OCI-LY1 (cell line): ENCODE measurements at regions not wholly inside any gene's neighbourhood (a gene's known extent, or its start where the extent isn't known, plus 50 kb on each side); places are given as distances from the start of the nearest gene placed in this dataset.
"Not testable (repeated sequence)": the region's sequence is repeated elsewhere in the genome, so short reads cannot be mapped to it uniquely, and the experiment has no call there.

Experiments
- H2AFZ ChIP-seq: fragments of 200-600 bp; sonication (generic), shearing (Covaris generic); 2 replicates; pipeline ENCODE4 v1.6.0; 2014; ENCODE audit warnings: antibody characterized with exemption, mild to moderate bottlenecking, low read length
- H3F3A ChIP-seq: fragments of 200-600 bp; sonication (generic), shearing (Covaris generic); 2 replicates; pipeline ENCODE4 v1.6.0; 2014; ENCODE audit warnings: mild to moderate bottlenecking, antibody characterized with exemption, low read length, moderate library complexity; ENCODE audit not compliant: insufficient read depth
- H3K27ac ChIP-seq: fragments of 200-600 bp; sonication (generic); 2 replicates; pipeline ENCODE4 v1.5.1; 2014; ENCODE audit warnings: low read length, mixed run types, mild to moderate bottlenecking, low read depth; ENCODE audit not compliant: poor library complexity, severe bottlenecking
- H3K27me3 ChIP-seq: fragments of 200-600 bp; sonication (generic); 2 replicates; pipeline ENCODE4 v1.6.0; 2014; ENCODE audit warnings: antibody characterized with exemption, mild to moderate bottlenecking, low read length, moderate library complexity; ENCODE audit not compliant: insufficient read depth
- H3K36me3 ChIP-seq: fragments of 200-600 bp; sonication (generic); 2 replicates; pipeline ENCODE4 v1.6.1; 2014; ENCODE audit warnings: mild to moderate bottlenecking, antibody characterized with exemption, low read length, moderate library complexity, mixed read lengths; ENCODE audit not compliant: insufficient read depth
- H3K4me1 ChIP-seq: fragments of 200-600 bp; sonication (generic); 2 replicates; pipeline ENCODE4 v1.5.1; 2014; ENCODE audit warnings: mild to moderate bottlenecking, low read length, moderate library complexity; ENCODE audit not compliant: insufficient read depth, severe bottlenecking
- H3K4me2 ChIP-seq: fragments of 200-600 bp; sonication (generic), shearing (Covaris generic); 2 replicates; pipeline ENCODE4 v1.6.1; 2014; ENCODE audit warnings: low read length
- H3K4me3 ChIP-seq: fragments of 200-600 bp; sonication (generic); 2 replicates; pipeline ENCODE4 v1.5.1; 2014; ENCODE audit warnings: low read length, low read depth, mild to moderate bottlenecking, mixed read lengths; ENCODE audit not compliant: poor library complexity, severe bottlenecking
- H3K79me2 ChIP-seq: fragments of 200-600 bp; shearing (Covaris generic); 2 replicates; pipeline ENCODE4 v1.6.1; 2016; ENCODE audit warnings: mixed run types, low read length, mixed read lengths; ENCODE audit not compliant: insufficient read depth
- H3K9ac ChIP-seq: fragments of 200-600 bp; sonication (generic), shearing (Covaris generic); 2 replicates; pipeline ENCODE4 v1.6.1; 2014; ENCODE audit warnings: mild to moderate bottlenecking, low read length, mixed read lengths
- H3K9me2 ChIP-seq: fragments of 200-600 bp; sonication (generic), shearing (Covaris generic); 2 replicates; pipeline ENCODE4 v1.6.1; 2014; ENCODE audit warnings: low read depth, mild to moderate bottlenecking, low read length, mixed read lengths
- H3K9me3 ChIP-seq: fragments of 200-600 bp; shearing (Covaris generic); 2 replicates; pipeline ENCODE4 v1.6.1; 2014; ENCODE audit warnings: low read length, mixed read lengths
- H4K20me1 ChIP-seq: fragments of 200-600 bp; sonication (generic), shearing (Covaris generic); 2 replicates; pipeline ENCODE4 v1.6.0; 2016; ENCODE audit warnings: mild to moderate bottlenecking, low read length; ENCODE audit not compliant: insufficient read depth

DNA sequence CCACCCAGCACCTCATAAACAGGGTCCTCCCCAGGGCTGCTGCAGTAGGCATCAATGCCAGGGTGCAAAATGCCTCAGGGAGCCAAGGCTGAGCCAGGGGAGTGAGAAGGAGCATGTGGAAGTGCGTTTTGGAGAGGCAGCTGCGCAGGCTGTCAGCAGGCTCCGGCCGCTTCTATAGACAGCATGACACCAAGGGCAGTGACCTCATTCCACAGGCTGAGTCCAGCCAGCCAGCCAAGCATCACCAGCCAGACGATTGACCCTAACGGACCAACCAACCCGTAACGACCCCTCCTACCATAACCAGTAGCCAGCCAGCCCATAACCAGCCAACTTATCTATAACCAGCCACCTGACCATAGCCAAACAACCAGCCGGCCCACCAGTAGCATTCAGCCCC, 3959.8 kb upstream of the TPTE start:
- not testable (repeated sequence) for H3K9ac ChIP-seq, H2AFZ ChIP-seq, H3K4me2 ChIP-seq, H3K27ac ChIP-seq, H3K9me2 ChIP-seq, H3F3A ChIP-seq, H3K4me1 ChIP-seq, H3K36me3 ChIP-seq, H3K9me3 ChIP-seq, H3K79me2 ChIP-seq, H3K4me3 ChIP-seq, H4K20me1 ChIP-seq, H3K27me3 ChIP-seq

DNA sequence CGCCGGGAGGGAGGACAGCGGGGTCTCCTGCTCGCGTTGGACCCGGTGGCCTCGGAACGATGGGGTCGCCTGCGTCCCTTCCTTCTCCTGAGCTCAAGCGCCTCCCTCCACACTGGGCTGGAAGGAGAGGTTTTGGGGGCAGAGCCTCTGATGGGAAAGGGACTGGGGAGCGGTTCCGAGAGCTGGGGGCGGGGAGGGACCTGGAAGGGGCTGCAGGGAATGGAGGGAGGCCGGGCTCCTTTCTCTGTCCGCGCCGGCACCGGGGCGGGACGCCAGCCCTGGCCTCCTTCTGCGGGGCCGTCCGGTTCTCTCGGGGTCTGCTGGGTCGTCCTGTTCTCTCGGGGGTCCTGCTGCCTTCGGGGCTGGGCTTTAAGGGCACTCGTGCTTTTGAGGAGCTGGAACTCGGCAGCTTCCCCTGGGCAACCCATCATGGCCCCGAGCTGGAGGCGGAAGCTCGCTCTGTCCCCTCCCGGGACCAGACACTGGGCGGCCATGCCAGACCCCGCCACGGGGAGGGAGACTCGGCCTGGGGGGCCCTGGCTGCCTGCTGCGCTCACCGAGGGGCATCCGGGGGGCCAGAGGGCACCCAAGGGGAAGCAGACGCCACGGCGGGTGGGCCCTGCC, 3956.7 kb upstream of the TPTE start:
- not testable (repeated sequence) for H3K27me3 ChIP-seq, H3K9me3 ChIP-seq, H3K36me3 ChIP-seq, H3K27ac ChIP-seq, H3F3A ChIP-seq, H4K20me1 ChIP-seq, H2AFZ ChIP-seq, H3K4me3 ChIP-seq, H3K79me2 ChIP-seq, H3K9me2 ChIP-seq, H3K4me2 ChIP-seq, H3K4me1 ChIP-seq, H3K9ac ChIP-seq

DNA sequence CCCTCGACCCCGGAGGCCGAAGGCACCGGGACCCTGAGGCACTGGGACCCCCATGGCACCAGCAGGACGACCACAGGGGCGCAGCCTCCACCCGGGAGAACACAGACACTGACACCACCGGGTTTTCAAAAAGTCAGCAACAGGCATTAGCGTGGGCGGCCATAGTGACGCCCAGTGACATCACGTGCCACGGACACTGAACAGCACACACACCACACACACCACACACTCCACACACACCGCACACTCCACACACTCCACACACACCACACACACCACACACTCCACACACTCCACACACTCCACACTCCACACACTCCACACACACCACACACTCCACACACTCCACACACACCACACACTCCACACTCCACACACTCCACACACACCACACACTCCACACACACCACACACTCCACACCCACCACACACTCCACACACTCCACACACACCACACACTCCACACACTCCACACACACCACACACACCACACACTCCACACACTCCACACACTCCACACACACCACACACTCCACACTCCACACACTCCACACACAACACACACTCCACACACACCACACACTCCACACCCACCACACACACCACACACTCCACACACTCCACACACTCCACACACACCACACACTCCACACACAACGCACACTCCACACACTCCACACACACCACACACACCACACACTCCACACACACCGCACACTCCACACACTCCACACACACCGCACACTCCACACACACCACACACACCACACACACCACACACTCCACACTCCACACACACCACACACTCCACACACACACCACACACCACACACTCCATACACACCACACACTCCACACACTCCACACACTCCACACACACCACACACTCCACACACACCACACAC, 3955.9 kb upstream of the TPTE start:
- H3K4me2 ChIP-seq, H3K9me3 ChIP-seq, H4K20me1 ChIP-seq: not testable (repeated sequence)

DNA sequence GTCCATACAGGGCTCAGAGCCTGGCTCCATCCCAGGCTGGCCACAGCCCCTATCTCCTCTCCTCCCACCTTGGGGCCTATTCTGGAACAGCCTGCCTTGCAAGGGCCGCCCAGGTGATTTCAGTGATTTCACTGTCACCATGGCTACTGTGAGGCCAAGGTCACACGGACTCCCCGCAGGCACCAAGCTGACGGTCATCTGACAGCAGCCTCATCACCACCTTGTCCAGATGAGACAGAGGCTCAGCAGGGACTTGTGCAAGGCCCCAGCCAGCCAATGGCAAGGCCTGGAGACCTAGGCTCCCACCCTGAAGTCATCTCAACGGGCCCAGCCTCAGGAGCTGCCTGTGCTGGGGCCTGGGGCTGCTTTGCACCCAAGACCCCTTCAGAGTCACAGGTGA, 3953.8 kb upstream of the TPTE start:
- not testable (repeated sequence) for H3F3A ChIP-seq, H3K4me3 ChIP-seq, H3K27me3 ChIP-seq, H3K4me1 ChIP-seq, H4K20me1 ChIP-seq, H3K9me2 ChIP-seq, H3K79me2 ChIP-seq, H3K4me2 ChIP-seq, H3K9me3 ChIP-seq, H2AFZ ChIP-seq, H3K9ac ChIP-seq, H3K36me3 ChIP-seq, H3K27ac ChIP-seq

More for the DNA sequence above, 3955.9 kb upstream of the TPTE start:
- not testable (repeated sequence) for H3K4me3 ChIP-seq, H2AFZ ChIP-seq, H3K9ac ChIP-seq, H3K79me2 ChIP-seq, H3K36me3 ChIP-seq, H3K9me2 ChIP-seq, H3F3A ChIP-seq, H3K27ac ChIP-seq, H3K4me1 ChIP-seq, H3K27me3 ChIP-seq

DNA sequence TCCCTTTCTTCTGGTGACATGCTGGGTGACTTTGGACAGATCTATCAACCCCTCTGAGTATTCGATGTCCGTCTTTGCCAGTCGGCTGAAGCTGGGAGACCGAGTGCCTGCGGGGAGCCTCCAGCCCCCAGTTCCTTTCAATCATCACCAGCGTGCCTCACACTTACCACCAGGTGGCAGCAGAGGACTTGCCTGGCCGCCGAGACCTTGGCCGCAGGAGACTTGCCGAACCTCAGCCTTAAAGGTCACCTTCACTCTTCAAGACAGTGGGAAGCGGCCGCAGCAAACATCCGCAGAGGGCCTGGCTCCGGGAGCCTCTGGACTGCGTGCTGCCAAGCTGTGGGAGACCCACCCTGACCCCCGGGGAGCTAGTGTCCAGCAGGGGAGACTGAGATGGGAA, 3952.2 kb upstream of the TPTE start:
- H4K20me1 ChIP-seq, H3K36me3 ChIP-seq, H3K4me2 ChIP-seq, H3F3A ChIP-seq, H3K27me3 ChIP-seq, H3K9ac ChIP-seq, H3K4me3 ChIP-seq, H2AFZ ChIP-seq, H3K27ac ChIP-seq, H3K79me2 ChIP-seq, H3K9me2 ChIP-seq, H3K9me3 ChIP-seq, H3K4me1 ChIP-seq: not testable (repeated sequence)

DNA sequence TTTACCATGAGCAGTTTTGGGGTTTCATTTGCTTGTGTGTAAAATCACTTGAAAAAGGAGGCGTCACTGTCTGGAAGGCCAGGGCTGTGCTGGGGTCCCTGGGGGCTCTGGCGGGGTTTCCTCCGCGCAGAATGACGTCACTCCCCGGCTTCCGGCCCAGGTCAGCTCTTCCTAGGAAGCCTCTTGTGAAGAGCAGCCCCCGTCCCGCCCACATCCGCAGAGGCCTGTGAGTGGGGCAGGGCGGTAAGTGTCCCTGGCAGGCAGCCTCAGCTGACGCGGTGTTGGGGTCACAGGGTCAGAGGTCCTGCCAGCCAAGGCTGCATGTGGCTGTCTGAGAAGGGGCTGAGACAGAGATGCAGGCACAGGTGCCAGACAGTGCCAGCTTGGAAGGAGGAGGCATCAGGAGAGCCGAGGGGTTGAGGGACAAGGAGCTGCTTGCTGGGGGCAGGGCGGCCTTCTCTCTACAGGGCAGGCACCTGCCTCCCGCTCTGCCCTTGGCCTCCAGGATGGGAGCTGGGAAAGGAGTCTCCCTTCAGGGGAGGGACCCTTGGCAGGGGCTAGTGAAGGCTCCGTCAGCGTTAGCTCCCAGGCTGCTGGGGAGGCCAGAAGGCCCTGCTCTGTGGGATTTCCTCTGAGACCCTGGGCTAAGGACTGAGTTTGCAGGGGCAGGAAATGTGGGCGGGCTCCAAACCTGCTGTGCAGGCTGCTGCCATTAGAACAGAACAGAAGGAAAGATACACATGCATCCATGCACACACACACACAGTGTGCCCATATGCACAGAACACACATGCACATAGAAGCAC, 3951.6 kb upstream of the TPTE start:
- not testable (repeated sequence) for H3K36me3 ChIP-seq, H3K9me2 ChIP-seq, H2AFZ ChIP-seq, H3K27ac ChIP-seq, H4K20me1 ChIP-seq, H3K4me1 ChIP-seq, H3K4me3 ChIP-seq, H3F3A ChIP-seq, H3K9me3 ChIP-seq, H3K9ac ChIP-seq, H3K27me3 ChIP-seq, H3K79me2 ChIP-seq, H3K4me2 ChIP-seq

DNA sequence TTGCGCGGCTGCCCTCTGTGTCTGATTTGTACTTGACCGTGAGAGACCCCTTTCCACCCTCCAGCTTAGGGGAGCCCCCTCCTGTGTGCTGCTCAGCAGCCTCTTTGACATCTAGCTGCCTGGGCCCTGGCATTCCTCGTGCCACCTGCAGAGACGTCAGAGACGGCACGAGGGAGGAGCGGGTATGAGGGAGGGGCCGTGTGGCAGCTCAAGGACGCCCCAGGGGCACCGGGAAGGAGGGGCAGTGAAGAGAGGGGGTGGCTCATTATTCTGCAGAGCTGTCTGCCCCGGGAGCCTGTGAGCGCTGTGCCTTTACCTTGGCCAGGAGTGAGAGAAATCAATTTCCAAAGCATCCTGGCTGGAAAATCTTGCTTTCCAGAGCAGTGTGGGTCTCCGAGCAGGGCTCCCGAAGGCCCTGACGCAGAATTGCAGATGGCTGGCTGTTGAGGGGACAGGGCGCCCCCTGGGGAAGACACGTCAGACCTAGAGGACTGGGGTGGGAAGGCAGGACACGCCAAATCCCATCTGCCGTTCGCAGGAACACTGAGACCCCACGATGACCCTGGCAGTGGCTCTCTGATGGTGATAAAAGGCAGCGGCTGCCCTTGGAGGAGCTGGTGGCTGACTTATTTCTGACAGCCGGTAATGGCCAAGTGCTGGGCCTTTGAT, 3950.5 kb upstream of the TPTE start:
- H3K9me3 ChIP-seq = not testable (repeated sequence)

More for the DNA sequence above, 3950.5 kb upstream of the TPTE start:
- not testable (repeated sequence) for H3K4me2 ChIP-seq, H3K36me3 ChIP-seq, H3K4me3 ChIP-seq, H3K4me1 ChIP-seq, H3K27ac ChIP-seq, H3K79me2 ChIP-seq, H2AFZ ChIP-seq, H3K9ac ChIP-seq, H4K20me1 ChIP-seq, H3K9me2 ChIP-seq, H3F3A ChIP-seq, H3K27me3 ChIP-seq
